ENCODE measurements at regions not wholly inside any gene's neighbourhood (a gene's known extent, or its start where the extent isn't known, plus 50 kb on each side); places are given as distances from the start of the nearest gene placed in this dataset.

GRCh38 chr4:121551881-121552280 lies 144.9 kb downstream of the ANXA5 start:
- TF ChIP-seq POLR2A (IDR thresholded peaks at IDR 0.05; ENCODE audit: low read length) (no peak), GATA1 (IDR thresholded peaks at IDR 0.05; ENCODE audit: low read depth, low read length) (no peak)

Measured in erythroblast (primary cell).